GM23338 (cell line): ENCODE measurements at regions not wholly inside any gene's neighbourhood (a gene's known extent, or its start where the extent isn't known, plus 50 kb on each side); places are given as distances from the start of the nearest gene placed in this dataset.

ENCODE experiments used
- ATAC-seq: fragments of 200-7000 bp; cut with Tn5 transposase; 3 replicates; pipeline ENCODE4 v1.9.1; 2020
- DNase-seq: peaks from one replicate; pipeline ENCODE4 v3.0.0-alpha.2; 2015; ENCODE audit warnings: low spot score
- H2AFZ ChIP-seq: fragments of 200-600 bp; sonication (generic); 2 replicates; pipeline ENCODE4 v1.8.0; 2016; ENCODE audit warnings: antibody characterized with exemption, mild to moderate bottlenecking, moderate library complexity
- H3F3A ChIP-seq: fragments of 200-600 bp; sonication (generic); replicated peaks from 2 replicates; pipeline ENCODE4 v1.8.0; 2017; ENCODE audit warnings: antibody characterized with exemption, mixed run types, low read depth
- H3K27ac ChIP-seq: fragments of 200-600 bp; sonication (generic); 2 replicates; pipeline ENCODE4 v1.6.1; 2016; ENCODE audit warnings: low read depth
- H3K27me3 ChIP-seq: fragments of 200-600 bp; sonication (generic); 2 replicates; pipeline ENCODE4 v1.8.0; 2016; ENCODE audit warnings: mild to moderate bottlenecking, mixed run types, moderate library complexity; ENCODE audit not compliant: insufficient read depth
- H3K36me3 ChIP-seq: fragments of 200-600 bp; sonication (generic); 2 replicates; pipeline ENCODE4 v1.8.0; 2016; ENCODE audit warnings: mild to moderate bottlenecking; ENCODE audit not compliant: insufficient read depth
- H3K4me1 ChIP-seq: fragments of 200-600 bp; sonication (generic); 2 replicates; pipeline ENCODE4 v1.8.0; 2016; ENCODE audit warnings: mild to moderate bottlenecking, moderate library complexity; ENCODE audit not compliant: insufficient read depth
- H3K4me2 ChIP-seq: fragments of 200-600 bp; sonication (generic); 2 replicates; pipeline ENCODE4 v1.7.1; 2017; ENCODE audit warnings: mixed run types
- H3K4me3 ChIP-seq: fragments of 200-600 bp; sonication (generic); 2 replicates; pipeline ENCODE4 v1.6.1; 2016; ENCODE audit warnings: mixed run types
- H3K79me2 ChIP-seq: fragments of 200-600 bp; sonication (generic); replicated peaks from 2 replicates; pipeline ENCODE4 v1.8.0; 2017; ENCODE audit warnings: mild to moderate bottlenecking; ENCODE audit not compliant: insufficient read depth
- H3K9me2 ChIP-seq: fragments of 200-600 bp; sonication (generic); 2 replicates; pipeline ENCODE4 v1.8.0; 2017; ENCODE audit not compliant: insufficient read depth
- H4K20me1 ChIP-seq: fragments of 200-600 bp; sonication (generic); replicated peaks from 2 replicates; pipeline ENCODE4 v1.8.0; 2017; ENCODE audit warnings: mild to moderate bottlenecking; ENCODE audit not compliant: insufficient read depth
- H3K27ac Mint-ChIP-seq: 2 replicates; pipeline ENCODE4 v1.8.0; 2020; ENCODE audit warnings: inconsistent platforms, mild to moderate bottlenecking, moderate library complexity, mixed read lengths
- H3K27me3 Mint-ChIP-seq: 3 replicates; pipeline ENCODE4 v1.8.0; 2022; ENCODE audit warnings: low read depth, mild to moderate bottlenecking, moderate library complexity, mixed read lengths, inconsistent platforms; ENCODE audit not compliant: insufficient read depth, poor library complexity
- H3K36me3 Mint-ChIP-seq: 3 replicates; pipeline ENCODE4 v1.8.0; 2021; ENCODE audit warnings: low read depth, mild to moderate bottlenecking, inconsistent platforms, moderate library complexity, mixed read lengths
- H3K4me1 Mint-ChIP-seq: 3 replicates; pipeline ENCODE4 v1.8.0; 2020; ENCODE audit warnings: mild to moderate bottlenecking, inconsistent platforms, mixed read lengths
- H3K4me3 Mint-ChIP-seq: 3 replicates; pipeline ENCODE4 v1.8.0; 2021; ENCODE audit warnings: moderate library complexity, mild to moderate bottlenecking, inconsistent platforms, mixed read lengths
- H3K9me3 Mint-ChIP-seq: 3 replicates; pipeline ENCODE4 v1.8.0; 2020; ENCODE audit warnings: moderate library complexity, mild to moderate bottlenecking, inconsistent platforms, mixed read lengths
- CREB1 ChIP-seq: fragments of 250-450 bp; sonication (Bioruptor Pico); IDR thresholded peaks from 2 replicates; pipeline ENCODE4 v1.5.0; 2020; ENCODE audit warnings: low read depth, mild to moderate bottlenecking, moderate library complexity
- EZH2 ChIP-seq: fragments of 200-600 bp; sonication (generic); IDR thresholded peaks from one replicate; pipeline ENCODE4 v1.8.0; 2017; ENCODE audit warnings: antibody characterized with exemption, mild to moderate bottlenecking, low read depth; ENCODE audit not compliant: unreplicated experiment
- EZH2phosphoT487 ChIP-seq: fragments of 200-600 bp; sonication (generic); IDR thresholded peaks from one replicate; pipeline ENCODE4 v1.8.1; 2018; ENCODE audit warnings: antibody characterized with exemption; ENCODE audit not compliant: unreplicated experiment
- NANOG ChIP-seq: IDR thresholded peaks from 2 replicates; pipeline ENCODE4 v1.6.1; 2016; ENCODE audit warnings: antibody characterized with exemption, borderline replicate concordance
- POLR2AphosphoS5 ChIP-seq: IDR thresholded peaks from 2 replicates; pipeline ENCODE4 v1.6.1; 2016; ENCODE audit warnings: antibody characterized with exemption, low read depth
- TF ChIP-seq, protein P1 (sequence below): IDR thresholded peaks from one replicate; pipeline ENCODE4 v1.6.1; 2018; ENCODE audit warnings: antibody characterized with exemption; ENCODE audit not compliant: unreplicated experiment
- TF ChIP-seq, protein P2 (sequence below), 2 experiments: fragments of 200-600 bp in 1 of 2; sonication (generic) in 1 of 2; conservative IDR thresholded peaks; 2 replicates each; pipeline versions ENCODE4 v1.5.1 to v1.6.1; 2016 to 2017; ENCODE audit warnings: antibody characterized with exemption in 2 of 2, low read depth in 2 of 2, mild to moderate bottlenecking in 2 of 2, moderate library complexity in 1 of 2
- TF ChIP-seq, protein P3 (sequence below): IDR thresholded peaks from 2 replicates; pipeline ENCODE4 v1.6.1; 2016; ENCODE audit warnings: antibody characterized with exemption

DNA sequence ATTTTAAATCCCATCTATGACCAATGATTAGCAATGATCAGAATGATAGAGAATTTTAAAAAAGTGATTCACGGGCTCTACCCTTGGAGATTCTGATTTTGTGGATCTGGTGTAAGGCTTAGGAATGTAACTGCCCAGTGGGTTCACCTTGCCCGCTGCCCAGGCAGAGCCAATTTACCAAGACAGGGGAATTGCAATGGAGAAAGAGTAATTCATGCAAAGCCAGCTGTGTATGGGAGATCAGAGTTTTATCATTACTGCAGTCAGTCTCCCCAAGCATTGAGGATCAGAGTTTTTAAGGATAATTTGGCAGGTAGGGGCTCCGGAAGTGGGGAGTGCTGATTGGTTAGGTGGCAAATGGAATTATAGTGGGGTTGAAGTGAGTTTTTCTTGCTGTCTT, 480.6 kb downstream of the ATP23 start:
- H3K4me3 ChIP-seq: no peak overlapping the region
- Mint-ChIP-seq H3K4me1 (peaks cover 33% of the 10 kb centered on the region; the same call in 2 of the 3 replicates), H3K27ac (no peak overlapping the region), H3K27me3 (peaks cover 3% of the 10 kb centered on the region), H3K36me3 (peaks cover 3% of the 10 kb centered on the region; the same call in 1 of the 3 replicates), H3K9me3 (peaks cover 4% of the 10 kb centered on the region; the same call in 1 of the 3 replicates), H3K4me3 (no peak overlapping the region)
- H3K9me2 ChIP-seq: 0 out of 2 replicates have a peak, but pooled peaks cover 3% of the 10 kb centered on the region
- H4K20me1 ChIP-seq: no peaks in the 10 kb centered on the region
- TF ChIP-seq POLR2AphosphoS5 (no peak), NANOG (no peak), EZH2 (no peak), CREB1 (CRISPR knock-in tag) (no peak), EZH2phosphoT487 (no peak)
- TF ChIP-seq, protein P1, sequence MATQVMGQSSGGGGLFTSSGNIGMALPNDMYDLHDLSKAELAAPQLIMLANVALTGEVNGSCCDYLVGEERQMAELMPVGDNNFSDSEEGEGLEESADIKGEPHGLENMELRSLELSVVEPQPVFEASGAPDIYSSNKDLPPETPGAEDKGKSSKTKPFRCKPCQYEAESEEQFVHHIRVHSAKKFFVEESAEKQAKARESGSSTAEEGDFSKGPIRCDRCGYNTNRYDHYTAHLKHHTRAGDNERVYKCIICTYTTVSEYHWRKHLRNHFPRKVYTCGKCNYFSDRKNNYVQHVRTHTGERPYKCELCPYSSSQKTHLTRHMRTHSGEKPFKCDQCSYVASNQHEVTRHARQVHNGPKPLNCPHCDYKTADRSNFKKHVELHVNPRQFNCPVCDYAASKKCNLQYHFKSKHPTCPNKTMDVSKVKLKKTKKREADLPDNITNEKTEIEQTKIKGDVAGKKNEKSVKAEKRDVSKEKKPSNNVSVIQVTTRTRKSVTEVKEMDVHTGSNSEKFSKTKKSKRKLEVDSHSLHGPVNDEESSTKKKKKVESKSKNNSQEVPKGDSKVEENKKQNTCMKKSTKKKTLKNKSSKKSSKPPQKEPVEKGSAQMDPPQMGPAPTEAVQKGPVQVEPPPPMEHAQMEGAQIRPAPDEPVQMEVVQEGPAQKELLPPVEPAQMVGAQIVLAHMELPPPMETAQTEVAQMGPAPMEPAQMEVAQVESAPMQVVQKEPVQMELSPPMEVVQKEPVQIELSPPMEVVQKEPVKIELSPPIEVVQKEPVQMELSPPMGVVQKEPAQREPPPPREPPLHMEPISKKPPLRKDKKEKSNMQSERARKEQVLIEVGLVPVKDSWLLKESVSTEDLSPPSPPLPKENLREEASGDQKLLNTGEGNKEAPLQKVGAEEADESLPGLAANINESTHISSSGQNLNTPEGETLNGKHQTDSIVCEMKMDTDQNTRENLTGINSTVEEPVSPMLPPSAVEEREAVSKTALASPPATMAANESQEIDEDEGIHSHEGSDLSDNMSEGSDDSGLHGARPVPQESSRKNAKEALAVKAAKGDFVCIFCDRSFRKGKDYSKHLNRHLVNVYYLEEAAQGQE: no peak
- TF ChIP-seq, protein P2, sequence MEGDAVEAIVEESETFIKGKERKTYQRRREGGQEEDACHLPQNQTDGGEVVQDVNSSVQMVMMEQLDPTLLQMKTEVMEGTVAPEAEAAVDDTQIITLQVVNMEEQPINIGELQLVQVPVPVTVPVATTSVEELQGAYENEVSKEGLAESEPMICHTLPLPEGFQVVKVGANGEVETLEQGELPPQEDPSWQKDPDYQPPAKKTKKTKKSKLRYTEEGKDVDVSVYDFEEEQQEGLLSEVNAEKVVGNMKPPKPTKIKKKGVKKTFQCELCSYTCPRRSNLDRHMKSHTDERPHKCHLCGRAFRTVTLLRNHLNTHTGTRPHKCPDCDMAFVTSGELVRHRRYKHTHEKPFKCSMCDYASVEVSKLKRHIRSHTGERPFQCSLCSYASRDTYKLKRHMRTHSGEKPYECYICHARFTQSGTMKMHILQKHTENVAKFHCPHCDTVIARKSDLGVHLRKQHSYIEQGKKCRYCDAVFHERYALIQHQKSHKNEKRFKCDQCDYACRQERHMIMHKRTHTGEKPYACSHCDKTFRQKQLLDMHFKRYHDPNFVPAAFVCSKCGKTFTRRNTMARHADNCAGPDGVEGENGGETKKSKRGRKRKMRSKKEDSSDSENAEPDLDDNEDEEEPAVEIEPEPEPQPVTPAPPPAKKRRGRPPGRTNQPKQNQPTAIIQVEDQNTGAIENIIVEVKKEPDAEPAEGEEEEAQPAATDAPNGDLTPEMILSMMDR (conservative IDR thresholded peaks at IDR 0.05; ENCODE audit: low read depth in 2 of 2): no peak
- TF ChIP-seq, protein P3, sequence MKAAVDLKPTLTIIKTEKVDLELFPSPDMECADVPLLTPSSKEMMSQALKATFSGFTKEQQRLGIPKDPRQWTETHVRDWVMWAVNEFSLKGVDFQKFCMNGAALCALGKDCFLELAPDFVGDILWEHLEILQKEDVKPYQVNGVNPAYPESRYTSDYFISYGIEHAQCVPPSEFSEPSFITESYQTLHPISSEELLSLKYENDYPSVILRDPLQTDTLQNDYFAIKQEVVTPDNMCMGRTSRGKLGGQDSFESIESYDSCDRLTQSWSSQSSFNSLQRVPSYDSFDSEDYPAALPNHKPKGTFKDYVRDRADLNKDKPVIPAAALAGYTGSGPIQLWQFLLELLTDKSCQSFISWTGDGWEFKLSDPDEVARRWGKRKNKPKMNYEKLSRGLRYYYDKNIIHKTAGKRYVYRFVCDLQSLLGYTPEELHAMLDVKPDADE: no peak
- H3K27me3 ChIP-seq: no peaks in the 10 kb centered on the region
- no peaks in the 10 kb centered on the region for H3K79me2 ChIP-seq
- ATAC-seq (no peak), DNase-seq (no peak)
- H3K4me2 ChIP-seq: no peak overlapping the region
- H3F3A ChIP-seq: no peaks in the 10 kb centered on the region; the same call in 1 of the 2 replicates
- H3K36me3 ChIP-seq: no peaks in the 10 kb centered on the region
- H3K4me1 ChIP-seq: peaks cover 36% of the 10 kb centered on the region
- H2AFZ ChIP-seq: no peak overlapping the region
- no peak overlapping the region for H3K27ac ChIP-seq
